ENCODE measurements at regions not wholly inside any gene's neighbourhood (a gene's known extent, or its start where the extent isn't known, plus 50 kb on each side); places are given as distances from the start of the nearest gene placed in this dataset.

DNA sequence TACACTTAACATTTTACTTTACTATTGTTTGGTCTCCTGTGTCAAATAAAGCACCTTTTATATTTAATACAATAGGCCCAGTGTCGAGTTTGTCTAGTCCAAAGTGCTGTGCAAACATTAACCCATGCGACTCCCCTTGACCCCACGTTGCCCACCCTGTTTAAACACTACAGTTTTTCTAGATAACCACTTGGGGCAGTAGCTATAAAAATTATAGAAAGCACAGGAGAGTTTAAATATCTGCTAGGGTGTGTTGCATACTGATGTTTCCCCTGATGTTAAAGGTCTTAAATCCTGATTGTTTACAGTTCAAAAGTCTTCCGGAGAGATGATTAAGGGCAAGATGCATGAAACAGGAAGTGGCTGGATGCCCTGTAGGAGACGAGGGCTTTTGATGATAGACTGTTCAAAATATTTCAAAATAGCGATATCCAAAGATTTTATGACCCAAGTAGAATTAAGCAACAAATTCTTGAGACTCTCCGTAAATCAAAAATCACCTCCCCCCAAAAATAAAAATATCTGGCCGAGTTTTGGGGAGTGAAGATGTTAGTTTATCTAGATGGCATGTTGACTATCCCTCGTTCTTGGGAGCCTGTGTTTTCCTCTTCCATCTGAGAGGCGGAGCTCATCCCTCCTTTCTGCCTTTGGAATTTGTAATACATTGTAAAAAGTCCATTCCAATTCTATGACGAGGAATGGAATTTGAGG, 167.1 kb downstream of the FGF9 start:
- H3K9me3 Mint-ChIP-seq, result peaks cover under 1% of the 10 kb centered on the region
- TF ChIP-seq CTCF (IDR thresholded peaks at IDR 0.05; ENCODE audit: unreplicated experiment in 3 of 3), result no peak
- H3K4me1 Mint-ChIP-seq, result peaks cover 13% of the 10 kb centered on the region
- H3K27ac Mint-ChIP-seq, result peak overlapping the region in 2 of 3 experiments; percentile 61 to 77
- no peaks in the 10 kb centered on the region for H3K36me3 Mint-ChIP-seq (ENCODE audit: low read depth)
- H3K27me3 Mint-ChIP-seq (ENCODE audit: low read depth), result no peaks in the 10 kb centered on the region
- H3K4me3 Mint-ChIP-seq, result no peak overlapping the region

DNA sequence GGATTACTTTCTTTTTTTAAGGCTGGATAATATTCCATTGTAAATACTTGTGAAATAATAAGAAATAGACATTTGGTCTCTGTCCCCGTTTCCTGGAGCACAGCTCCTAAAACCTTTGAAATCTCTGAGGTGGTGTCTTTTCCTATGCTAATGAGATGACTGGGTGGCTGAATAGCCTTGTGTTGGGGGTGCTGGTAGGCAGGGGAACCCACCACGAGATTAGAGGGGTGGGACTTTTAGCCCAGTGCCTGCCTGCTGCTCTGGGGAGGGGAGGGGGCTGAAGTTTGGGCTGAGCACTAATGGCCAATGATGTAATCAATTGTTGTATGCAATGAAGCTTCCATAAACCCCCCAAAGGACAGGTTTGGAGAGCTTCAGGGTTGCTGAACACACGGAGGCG, 175.7 kb downstream of the FGF9 start:
- peaks cover under 1% of the 10 kb centered on the region for H3K4me1 Mint-ChIP-seq
- H3K9me3 Mint-ChIP-seq, result peaks cover 3% of the 10 kb centered on the region
- H3K27ac Mint-ChIP-seq, result no peak overlapping the region
- no peaks in the 10 kb centered on the region for H3K36me3 Mint-ChIP-seq (ENCODE audit: low read depth)
- H3K27me3 Mint-ChIP-seq (ENCODE audit: low read depth), result no peaks in the 10 kb centered on the region
- H3K4me3 Mint-ChIP-seq, result no peak overlapping the region
- TF ChIP-seq CTCF (IDR thresholded peaks at IDR 0.05; ENCODE audit: unreplicated experiment in 3 of 3), result no peak

DNA sequence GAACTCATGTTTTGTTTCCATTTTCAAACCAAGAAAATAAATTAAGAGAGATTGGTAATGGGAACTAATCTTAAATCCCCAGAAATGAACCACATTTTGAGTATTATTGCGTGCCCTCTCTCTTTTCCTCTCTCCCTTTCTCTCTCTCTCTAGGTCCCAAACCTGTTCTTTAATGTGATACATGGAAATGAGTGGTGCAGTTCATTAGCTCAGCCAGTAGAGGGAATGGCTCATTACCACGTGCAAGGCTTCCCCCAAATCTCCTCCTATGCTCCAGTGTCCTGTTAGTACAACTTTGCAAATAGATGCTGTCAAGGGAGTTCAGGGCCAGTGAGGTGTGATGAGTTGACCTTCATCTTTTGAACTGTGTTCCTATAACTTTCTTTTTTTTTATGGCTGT, 178.4 kb downstream of the FGF9 start:
- peak; percentile 36 to 60 (median 55) for TF ChIP-seq CTCF (IDR thresholded peaks at IDR 0.05; ENCODE audit: unreplicated experiment in 3 of 3)
- Mint-ChIP-seq H3K36me3 (ENCODE audit: low read depth) (no peaks in the 10 kb centered on the region), H3K27ac (no peak overlapping the region), H3K4me3 (no peak overlapping the region), H3K4me1 (peaks cover 5% of the 10 kb centered on the region), H3K27me3 (ENCODE audit: low read depth) (no peaks in the 10 kb centered on the region), H3K9me3 (peaks cover 3% of the 10 kb centered on the region)

- TF ChIP-seq CTCF (IDR thresholded peaks at IDR 0.05; ENCODE audit: unreplicated experiment in 3 of 3), result no peak
- Mint-ChIP-seq H3K27ac (no peak overlapping the region), H3K36me3 (ENCODE audit: low read depth) (no peaks in the 10 kb centered on the region), H3K27me3 (ENCODE audit: low read depth) (no peaks in the 10 kb centered on the region), H3K9me3 (peaks cover 3% of the 10 kb centered on the region), H3K4me1 (peaks cover 5% of the 10 kb centered on the region), H3K4me3 (no peak overlapping the region)
These were observed 179.4 kb downstream of the FGF9 start for GRCh38 chr13:21850013-21851006.

GRCh38 chr13:21852043-21852442, 181.2 kb downstream of the FGF9 start:
- H3K9me3 Mint-ChIP-seq, result peaks cover 2% of the 10 kb centered on the region
- no peak overlapping the region for H3K4me3 Mint-ChIP-seq
- H3K27me3 Mint-ChIP-seq (ENCODE audit: low read depth), result no peaks in the 10 kb centered on the region
- TF ChIP-seq CTCF (IDR thresholded peaks at IDR 0.05; ENCODE audit: unreplicated experiment in 3 of 3), result no peak
- peaks cover 5% of the 10 kb centered on the region for H3K4me1 Mint-ChIP-seq
- H3K27ac Mint-ChIP-seq, result no peak overlapping the region
- no peaks in the 10 kb centered on the region for H3K36me3 Mint-ChIP-seq (ENCODE audit: low read depth)

Data from nephron (organoid).